CD4-positive, alpha-beta memory T cell (primary cell): ENCODE measurements at regions not wholly inside any gene's neighbourhood (a gene's known extent, or its start where the extent isn't known, plus 50 kb on each side); places are given as distances from the start of the nearest gene placed in this dataset.
"Not testable (repeated sequence)": the region's sequence is repeated elsewhere in the genome, so short reads cannot be mapped to it uniquely, and the experiment has no call there.

ENCODE experiments used
- CTCF ChIA-PET: fragments of 350-600 bp; sonication (Branson Sonifier 250); formaldehyde crosslinking; loops from one replicate; lab custom pipeline; 2021; ENCODE audit warnings: inconsistent platforms; ENCODE audit not compliant: partially characterized antibody; lab: Charles Lee
- POLR2A ChIA-PET: fragments of 350-600 bp; sonication (Branson Sonifier 250); formaldehyde crosslinking; loops from one replicate; lab custom pipeline; 2021; ENCODE audit not compliant: partially characterized antibody; lab: Charles Lee
- DNase-seq, 5 donors: peaks; one replicate each; pipeline versions ENCODE4 v3.0.0 to v3.0.0-alpha.2; 2020 to 2022; ENCODE audit warnings: mixed read lengths in 1 of 5
- H3K27ac ChIP-seq: one replicate; pipeline ENCODE4 v1.7.0; 2013; ENCODE audit warnings: low read depth, low read length
- H3K27me3 ChIP-seq: 2 replicates; pipeline ENCODE4 v1.7.0; 2013; ENCODE audit warnings: mild to moderate bottlenecking, low read length, moderate library complexity; ENCODE audit not compliant: insufficient read depth
- H3K36me3 ChIP-seq: 2 replicates; pipeline ENCODE4 v1.7.0; 2013; ENCODE audit warnings: mild to moderate bottlenecking, low read length, moderate library complexity; ENCODE audit not compliant: insufficient read depth
- H3K4me1 ChIP-seq: 2 replicates; pipeline ENCODE4 v1.7.0; 2013; ENCODE audit warnings: mild to moderate bottlenecking, low read length, moderate library complexity; ENCODE audit not compliant: insufficient read depth
- H3K4me3 ChIP-seq, 2 donors: one replicate each; pipeline ENCODE4 v1.7.0; 2013; ENCODE audit warnings: low read length in 2 of 2, mild to moderate bottlenecking in 1 of 2
- H3K9me3 ChIP-seq, 2 donors: one replicate each; pipeline ENCODE4 v1.7.0; 2013; ENCODE audit warnings: low read length in 2 of 2, control low read depth in 1 of 2; ENCODE audit not compliant: control insufficient read depth in 1 of 2
- H3K27ac Mint-ChIP-seq, 7 donors: one replicate each; pipeline ENCODE4 v1.8.0; 2020 to 2021; ENCODE audit warnings: mixed read lengths in 7 of 7, mild to moderate bottlenecking in 6 of 7, inconsistent platforms in 3 of 7, moderate library complexity in 3 of 7
- H3K27me3 Mint-ChIP-seq, 2 donors: one replicate each; pipeline ENCODE4 v1.8.0; 2020 to 2021; ENCODE audit warnings: mixed read lengths in 2 of 2
- H3K36me3 Mint-ChIP-seq, 2 donors: one replicate each; pipeline ENCODE4 v1.8.0; 2020 to 2021; ENCODE audit warnings: mixed read lengths in 2 of 2, inconsistent platforms in 1 of 2, mild to moderate bottlenecking in 1 of 2
- H3K4me1 Mint-ChIP-seq, 4 donors: one replicate each; pipeline ENCODE4 v1.8.0; 2020 to 2021; ENCODE audit warnings: mixed read lengths in 4 of 4, mild to moderate bottlenecking in 1 of 4
- H3K4me3 Mint-ChIP-seq, 8 donors: one replicate each; pipeline ENCODE4 v1.8.0; 2020 to 2021; ENCODE audit warnings: mixed read lengths in 8 of 8, mild to moderate bottlenecking in 7 of 8, moderate library complexity in 6 of 8, inconsistent platforms in 3 of 8
- H3K9me3 Mint-ChIP-seq, 8 donors: one replicate each; pipeline ENCODE4 v1.8.0; 2020 to 2021; ENCODE audit warnings: mixed read lengths in 8 of 8, mild to moderate bottlenecking in 5 of 8, inconsistent platforms in 3 of 8, moderate library complexity in 1 of 8
- intact Hi-C: fragments of 100-400 bp; cut with micrococcal nuclease; formaldehyde crosslinking; loops from one replicate; pipeline ENCODE4 v1.15.1; 2023

- H3K27ac ChIP-seq, intact Hi-C loops, H3K27ac Mint-ChIP-seq, H3K4me3 Mint-ChIP-seq, H3K36me3 Mint-ChIP-seq, H3K9me3 ChIP-seq, POLR2A ChIA-PET, DNase-seq, H3K27me3 Mint-ChIP-seq, H3K27me3 ChIP-seq, H3K4me1 Mint-ChIP-seq, H3K4me1 ChIP-seq, H3K36me3 ChIP-seq, CTCF ChIA-PET, H3K4me3 ChIP-seq: not testable (repeated sequence)
- peaks cover 0 to 12% (median 8%) of the 10 kb centered on the region in 8 donors for H3K9me3 Mint-ChIP-seq
These were observed 145.1 kb downstream of the AKR1D1 start for GRCh38 chr7:138221388-138221787.

GRCh38 chr7:138223402-138223879 is 147.2 kb downstream of the AKR1D1 start:
- H3K4me3 ChIP-seq = no peak overlapping the region
- H3K4me1 Mint-ChIP-seq = no peaks in the 10 kb centered on the region
- POLR2A ChIA-PET = no interaction called here
- no peaks in the 10 kb centered on the region for H3K27me3 ChIP-seq
- H3K27ac ChIP-seq = no peak overlapping the region
- intact Hi-C loops = no loop called here
- H3K36me3 ChIP-seq = no peaks in the 10 kb centered on the region
- CTCF ChIA-PET = no interaction called here
- no peak overlapping the region for H3K4me3 Mint-ChIP-seq
- peaks cover 0 to 12% (median 6%) of the 10 kb centered on the region in 8 donors for H3K9me3 Mint-ChIP-seq
- H3K36me3 Mint-ChIP-seq = no peaks in the 10 kb centered on the region
- H3K4me1 ChIP-seq = no peaks in the 10 kb centered on the region
- DNase-seq = no peak
- no peaks in the 10 kb centered on the region for H3K9me3 ChIP-seq
- no peak overlapping the region for H3K27ac Mint-ChIP-seq
- H3K27me3 Mint-ChIP-seq = peaks cover 0 to 2% of the 10 kb centered on the region in 2 donors

GRCh38 chr7:138226001-138226476 is 149.8 kb downstream of the AKR1D1 start:
- no peak for DNase-seq
- CTCF ChIA-PET = no interaction called here
- peaks cover 0 to 3% (median 2%) of the 10 kb centered on the region in 8 donors for H3K9me3 Mint-ChIP-seq

DNA sequence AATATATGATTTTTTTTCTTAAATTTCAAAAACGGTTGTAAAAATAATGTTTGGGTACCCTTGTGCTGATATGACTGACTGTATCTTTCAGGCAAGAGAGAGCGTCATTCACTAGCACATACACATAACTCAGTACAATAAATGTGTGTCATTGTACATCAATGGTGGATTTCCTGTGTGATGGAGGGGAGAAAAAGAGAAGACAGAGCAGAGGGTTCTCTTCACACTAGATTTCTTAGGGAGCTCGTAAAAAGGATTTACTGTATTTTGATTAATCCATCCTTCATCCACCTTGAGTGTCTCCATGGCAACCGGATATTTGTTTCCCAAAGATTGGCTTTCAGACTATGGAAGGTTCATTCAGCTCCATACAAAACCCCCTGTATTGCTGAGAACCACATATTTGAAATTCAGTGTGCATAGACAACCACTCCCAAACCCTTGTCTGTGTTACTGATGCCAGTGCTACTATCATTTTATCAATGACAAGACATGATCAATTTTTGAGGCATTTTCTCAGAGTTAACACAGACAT is 150.6 kb downstream of the AKR1D1 start:
- H3K36me3 Mint-ChIP-seq = no peaks in the 10 kb centered on the region
- POLR2A ChIA-PET = no interaction called here

More at GRCh38 chr7:138226001-138226476, 149.8 kb downstream of the AKR1D1 start:
- Mint-ChIP-seq H3K4me1 (no peaks in the 10 kb centered on the region), H3K4me3 (no peak overlapping the region), H3K27ac (no peak overlapping the region), H3K27me3 (peaks cover under 1 to 2% of the 10 kb centered on the region in 2 donors), H3K36me3 (no peaks in the 10 kb centered on the region)
- POLR2A ChIA-PET = no interaction called here
- Histone ChIP-seq H3K27me3 (no peaks in the 10 kb centered on the region), H3K4me3 (no peak overlapping the region), H3K27ac (no peak overlapping the region), H3K36me3 (no peaks in the 10 kb centered on the region), H3K4me1 (no peaks in the 10 kb centered on the region), H3K9me3 (no peaks in the 10 kb centered on the region)
- intact Hi-C loops = no loop called here

GRCh38 chr7:138228119-138228518 is 151.9 kb downstream of the AKR1D1 start:
- Mint-ChIP-seq H3K4me1 (no peaks in the 10 kb centered on the region), H3K27me3 (peaks cover 2 to 5% of the 10 kb centered on the region in 2 donors), H3K27ac (no peak overlapping the region), H3K4me3 (no peak overlapping the region), H3K9me3 (peaks cover 0 to 5% (median under 1%) of the 10 kb centered on the region in 8 donors), H3K36me3 (no peaks in the 10 kb centered on the region)
- H3K36me3 ChIP-seq = no peaks in the 10 kb centered on the region
- H3K4me1 ChIP-seq = no peaks in the 10 kb centered on the region
- ChIA-PET CTCF (interaction anchor here (0.7 kb wide), 1 partner anchor 68 kb away, joined by 3 read pairs; no protein-coding TSS in a partner anchor), POLR2A (no interaction called here)
- H3K27me3 ChIP-seq = no peaks in the 10 kb centered on the region
- DNase-seq = no peak
- H3K27ac ChIP-seq = no peak overlapping the region
- H3K9me3 ChIP-seq = no peaks in the 10 kb centered on the region
- no peak overlapping the region for H3K4me3 ChIP-seq
- intact Hi-C loops = no loop called here

More for the DNA sequence above, 150.6 kb downstream of the AKR1D1 start:
- no peaks in the 10 kb centered on the region for H3K4me1 Mint-ChIP-seq
- no peak overlapping the region for H3K4me3 Mint-ChIP-seq
- H3K27ac Mint-ChIP-seq = no peak overlapping the region
- intact Hi-C loops = no loop called here
- H3K9me3 ChIP-seq = no peaks in the 10 kb centered on the region
- H3K4me3 ChIP-seq = no peak overlapping the region
- no peaks in the 10 kb centered on the region for H3K36me3 ChIP-seq
- H3K27me3 ChIP-seq = no peaks in the 10 kb centered on the region
- H3K27me3 Mint-ChIP-seq = peaks cover 2 to 3% of the 10 kb centered on the region in 2 donors
- CTCF ChIA-PET = no interaction called here
- H3K4me1 ChIP-seq = no peaks in the 10 kb centered on the region
- H3K9me3 Mint-ChIP-seq = peaks cover 0 to 5% (median 0%) of the 10 kb centered on the region in 8 donors
- no peak for DNase-seq
- H3K27ac ChIP-seq = no peak overlapping the region

DNA sequence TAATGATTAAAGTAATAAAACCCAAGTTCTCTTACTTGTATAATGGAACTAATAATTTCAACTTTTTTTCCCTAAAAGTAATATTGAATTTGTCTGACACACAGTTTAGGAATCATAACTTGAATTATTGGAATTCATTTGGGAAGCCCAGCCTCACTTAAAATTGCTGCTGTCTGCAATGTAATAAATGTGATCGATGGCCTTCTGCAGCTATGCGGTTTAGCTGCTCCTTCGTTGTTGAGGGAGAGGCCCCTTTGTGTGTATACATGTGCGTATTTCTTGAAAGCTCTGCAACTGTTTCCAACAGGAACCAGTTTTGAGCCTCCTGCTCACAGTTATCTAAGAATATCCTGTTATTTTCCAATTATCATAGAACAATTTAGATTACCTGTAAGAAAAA is 152.5 kb downstream of the AKR1D1 start:
- intact Hi-C loops = no loop called here
- no peak for DNase-seq
- Mint-ChIP-seq H3K9me3 (peaks cover 0 to 5% (median under 1%) of the 10 kb centered on the region in 8 donors), H3K27me3 (peaks cover 2 to 5% of the 10 kb centered on the region in 2 donors), H3K4me1 (no peaks in the 10 kb centered on the region), H3K27ac (no peak overlapping the region), H3K4me3 (no peak overlapping the region), H3K36me3 (no peaks in the 10 kb centered on the region)
- no peaks in the 10 kb centered on the region for H3K4me1 ChIP-seq
- H3K27me3 ChIP-seq = no peaks in the 10 kb centered on the region
- no peak overlapping the region for H3K27ac ChIP-seq
- no peaks in the 10 kb centered on the region for H3K9me3 ChIP-seq
- no peaks in the 10 kb centered on the region for H3K36me3 ChIP-seq
- POLR2A ChIA-PET = no interaction called here
- CTCF ChIA-PET = interaction anchor here (0.7 kb wide), 1 partner anchor 68 kb away, joined by 3 read pairs; no protein-coding TSS in a partner anchor
- H3K4me3 ChIP-seq = no peak overlapping the region

GRCh38 chr7:138233189-138233588 is 156.9 kb downstream of the AKR1D1 start:
- Histone ChIP-seq H3K36me3 (no peaks in the 10 kb centered on the region), H3K9me3 (no peaks in the 10 kb centered on the region), H3K27ac (no peak overlapping the region), H3K4me1 (no peaks in the 10 kb centered on the region), H3K27me3 (no peaks in the 10 kb centered on the region), H3K4me3 (no peak overlapping the region)
- intact Hi-C loops = no loop called here
- H3K27me3 Mint-ChIP-seq = peaks cover 2 to 5% of the 10 kb centered on the region in 2 donors
- no peak overlapping the region for H3K4me3 Mint-ChIP-seq
- CTCF ChIA-PET = no interaction called here
- H3K9me3 Mint-ChIP-seq = peaks cover 0 to 5% (median 3%) of the 10 kb centered on the region in 8 donors
- no peaks in the 10 kb centered on the region for H3K4me1 Mint-ChIP-seq
- no peaks in the 10 kb centered on the region for H3K36me3 Mint-ChIP-seq
- no peak for DNase-seq
- POLR2A ChIA-PET = no interaction called here
- no peak overlapping the region for H3K27ac Mint-ChIP-seq
